ENCODE measurements at regions not wholly inside any gene's neighbourhood (a gene's known extent, or its start where the extent isn't known, plus 50 kb on each side); places are given as distances from the start of the nearest gene placed in this dataset.
"Not testable (repeated sequence)": the region's sequence is repeated elsewhere in the genome, so short reads cannot be mapped to it uniquely, and the experiment has no call there.

DNA sequence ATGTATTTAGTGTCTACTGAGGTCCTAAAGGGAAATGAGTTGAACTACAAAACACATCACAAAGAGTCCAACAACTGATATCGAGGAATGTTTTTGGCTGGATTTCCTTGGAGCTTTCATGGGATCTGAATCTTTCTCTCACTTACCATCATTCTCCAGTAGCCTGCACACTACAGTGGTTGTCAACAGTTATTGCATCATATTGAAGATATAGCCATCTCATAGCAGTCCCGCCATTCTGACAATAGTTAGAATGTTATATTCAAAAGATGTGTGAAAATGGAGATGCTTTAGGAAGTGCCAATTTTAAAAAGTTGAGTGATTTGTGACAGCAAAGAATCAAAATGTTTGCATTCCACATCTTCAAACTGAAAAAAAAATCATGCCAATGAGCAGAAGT is 186.8 kb downstream of the DSC3 start:
- no peak for DNase-seq (ENCODE audit: low spot score)
- in situ Hi-C loops (cut with MboI; ENCODE audit: low sequenced_read_pairs, unreplicated experiment), result no loop called here
- TF ChIP-seq, protein P1, sequence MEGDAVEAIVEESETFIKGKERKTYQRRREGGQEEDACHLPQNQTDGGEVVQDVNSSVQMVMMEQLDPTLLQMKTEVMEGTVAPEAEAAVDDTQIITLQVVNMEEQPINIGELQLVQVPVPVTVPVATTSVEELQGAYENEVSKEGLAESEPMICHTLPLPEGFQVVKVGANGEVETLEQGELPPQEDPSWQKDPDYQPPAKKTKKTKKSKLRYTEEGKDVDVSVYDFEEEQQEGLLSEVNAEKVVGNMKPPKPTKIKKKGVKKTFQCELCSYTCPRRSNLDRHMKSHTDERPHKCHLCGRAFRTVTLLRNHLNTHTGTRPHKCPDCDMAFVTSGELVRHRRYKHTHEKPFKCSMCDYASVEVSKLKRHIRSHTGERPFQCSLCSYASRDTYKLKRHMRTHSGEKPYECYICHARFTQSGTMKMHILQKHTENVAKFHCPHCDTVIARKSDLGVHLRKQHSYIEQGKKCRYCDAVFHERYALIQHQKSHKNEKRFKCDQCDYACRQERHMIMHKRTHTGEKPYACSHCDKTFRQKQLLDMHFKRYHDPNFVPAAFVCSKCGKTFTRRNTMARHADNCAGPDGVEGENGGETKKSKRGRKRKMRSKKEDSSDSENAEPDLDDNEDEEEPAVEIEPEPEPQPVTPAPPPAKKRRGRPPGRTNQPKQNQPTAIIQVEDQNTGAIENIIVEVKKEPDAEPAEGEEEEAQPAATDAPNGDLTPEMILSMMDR (IDR thresholded peaks at IDR 0.05; ENCODE audit: borderline replicate concordance, control extremely low read depth, extremely low read depth, insufficient read depth, missing control alignments), result no peak

DNA sequence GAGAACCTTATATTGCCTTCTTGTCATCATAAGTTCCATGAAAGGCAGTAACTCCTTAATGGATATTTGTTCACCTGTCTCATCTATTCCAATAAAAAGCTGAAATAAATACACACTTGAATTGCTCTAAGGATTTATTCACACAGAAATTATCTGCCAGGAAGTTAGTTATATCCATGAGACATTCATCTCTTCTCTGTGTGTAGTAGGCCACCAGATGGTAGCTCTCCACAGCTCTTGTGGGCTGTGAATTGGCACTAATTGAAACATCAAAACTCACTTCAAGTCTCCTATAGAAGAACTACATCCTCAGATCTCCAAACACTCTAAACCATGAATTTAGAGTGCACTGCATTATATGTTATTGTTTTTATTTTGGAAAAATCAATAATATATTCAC is 189.6 kb downstream of the DSC3 start:
- TF ChIP-seq, protein P1 (IDR thresholded peaks at IDR 0.05; ENCODE audit: borderline replicate concordance, control extremely low read depth, extremely low read depth, insufficient read depth, missing control alignments), result no peak
- no peak for DNase-seq (ENCODE audit: low spot score)
- in situ Hi-C loops (cut with MboI; ENCODE audit: low sequenced_read_pairs, unreplicated experiment), result no loop called here

DNA sequence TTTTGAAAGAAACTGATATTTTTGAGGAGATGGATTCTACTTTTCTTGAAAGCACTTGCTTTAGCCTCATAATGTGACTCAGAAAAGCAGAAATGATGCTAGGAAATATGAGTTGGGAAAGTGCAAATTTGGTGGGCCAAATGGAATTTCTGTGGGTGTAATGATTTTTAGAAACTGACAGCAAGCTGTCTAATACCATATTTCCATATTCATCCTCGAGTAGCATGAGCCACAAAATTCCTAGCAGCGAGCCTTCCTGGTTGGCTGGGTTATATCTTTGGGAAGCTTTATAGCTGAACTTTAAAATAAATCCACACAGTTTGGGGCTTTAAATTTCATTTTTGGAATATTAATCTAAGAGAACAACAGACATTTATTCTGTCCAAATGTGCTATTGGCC is 190.0 kb downstream of the DSC3 start:
- in situ Hi-C loops (cut with MboI; ENCODE audit: low sequenced_read_pairs, unreplicated experiment), result no loop called here
- no peak for DNase-seq (ENCODE audit: low spot score)
- TF ChIP-seq, protein P1 (IDR thresholded peaks at IDR 0.05; ENCODE audit: borderline replicate concordance, control extremely low read depth, extremely low read depth, insufficient read depth, missing control alignments), result no peak

DNA sequence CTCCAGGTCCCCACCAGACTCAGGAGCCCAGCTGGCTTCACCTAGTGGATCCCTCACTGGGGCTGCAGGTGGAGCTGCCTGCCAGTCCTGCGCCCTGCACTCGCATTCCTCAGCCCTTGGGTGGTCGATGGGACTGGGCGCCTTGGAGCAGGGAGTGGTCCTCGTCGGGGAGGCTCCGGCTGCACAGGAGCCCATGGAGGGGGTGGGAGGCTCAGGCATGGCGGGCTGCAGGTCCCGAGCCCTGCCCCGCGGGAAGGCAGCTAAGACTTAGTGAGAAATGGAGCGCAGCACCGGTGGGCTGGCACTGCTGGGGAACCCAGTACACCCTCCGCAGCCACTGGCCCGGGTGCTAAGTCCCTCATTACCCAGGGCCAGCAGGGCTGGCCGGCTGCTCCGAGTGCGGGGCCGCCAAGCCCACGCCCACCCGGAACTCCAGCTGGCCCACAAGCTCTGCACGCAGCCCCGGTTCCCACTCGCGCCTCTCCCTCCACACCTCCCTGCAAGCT is 203.4 kb downstream of the DSC3 start:
- in situ Hi-C loops (cut with MboI; ENCODE audit: low sequenced_read_pairs, unreplicated experiment); DNase-seq (ENCODE audit: low spot score): not testable (repeated sequence)

DNA sequence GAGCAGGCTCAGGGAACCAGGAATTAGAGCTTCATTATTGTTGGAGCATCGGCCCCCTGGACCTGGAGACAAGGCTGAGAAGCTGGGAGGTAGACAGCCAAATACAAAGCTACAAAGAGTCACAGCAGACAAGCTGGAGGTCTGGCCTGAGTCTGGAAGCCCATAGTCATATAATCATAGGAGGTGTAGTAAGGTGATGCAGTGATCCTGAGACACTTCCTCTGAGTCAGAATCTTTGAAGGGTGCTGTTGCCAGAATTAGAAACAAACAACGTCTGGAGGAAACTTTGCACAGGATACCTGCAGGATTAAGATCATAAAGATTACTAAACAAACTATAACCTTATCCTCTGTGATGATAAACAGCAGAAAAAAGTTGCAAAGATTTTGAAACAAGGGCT is 213.8 kb downstream of the DSC3 start:
- in situ Hi-C loops (cut with MboI; ENCODE audit: low sequenced_read_pairs, unreplicated experiment), result no loop called here
- TF ChIP-seq, protein P1 (IDR thresholded peaks at IDR 0.05; ENCODE audit: borderline replicate concordance, control extremely low read depth, extremely low read depth, insufficient read depth, missing control alignments), result no peak
- DNase-seq (ENCODE audit: low spot score), result no peak

DNA sequence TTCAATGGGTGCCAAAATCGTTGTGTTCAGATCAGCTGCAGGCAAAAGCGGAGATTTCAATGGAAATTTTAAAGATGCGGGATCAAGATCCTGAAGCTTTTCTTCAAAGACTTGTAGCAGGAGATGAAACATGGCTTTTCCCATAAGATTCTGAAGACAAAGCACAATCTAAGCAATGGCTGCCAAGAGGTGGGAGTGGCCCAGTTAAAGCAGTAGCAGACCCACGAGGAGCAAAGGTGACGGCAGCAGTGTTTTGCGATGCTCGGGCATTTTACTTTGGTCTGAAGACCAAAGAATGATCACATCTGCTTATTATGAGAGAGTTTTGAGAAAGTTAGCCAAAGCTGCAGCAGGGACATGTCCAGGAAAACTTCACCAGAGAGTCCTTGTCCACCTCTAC is 222.9 kb downstream of the DSC3 start:
- in situ Hi-C loops (cut with MboI; ENCODE audit: low sequenced_read_pairs, unreplicated experiment), result no loop called here
- TF ChIP-seq, protein P1 (IDR thresholded peaks at IDR 0.05; ENCODE audit: borderline replicate concordance, control extremely low read depth, extremely low read depth, insufficient read depth, missing control alignments), result no peak
- DNase-seq (ENCODE audit: low spot score), result no peak

DNA sequence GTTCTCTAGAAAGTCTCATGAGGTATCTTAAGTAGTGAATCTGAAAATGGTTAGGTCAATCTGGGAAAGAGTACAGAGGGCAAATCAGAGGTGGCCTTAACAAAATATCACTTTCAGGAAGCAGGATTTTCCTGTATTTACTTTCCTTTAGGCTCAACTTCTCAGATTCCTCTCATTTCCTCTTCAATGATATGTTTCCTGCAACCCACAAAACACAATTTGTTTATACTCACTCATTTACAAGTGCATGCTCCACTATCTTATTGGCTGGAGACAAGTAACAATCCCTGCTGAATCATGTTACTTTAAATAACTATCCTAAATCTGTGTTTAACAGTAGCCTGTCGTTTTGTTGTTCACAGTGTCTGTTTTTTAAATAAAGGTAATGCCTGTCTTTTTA is 228.1 kb downstream of the DSC3 start:
- no peak for DNase-seq (ENCODE audit: low spot score)
- in situ Hi-C loops (cut with MboI; ENCODE audit: low sequenced_read_pairs, unreplicated experiment), result no loop called here
- TF ChIP-seq, protein P1 (IDR thresholded peaks at IDR 0.05; ENCODE audit: borderline replicate concordance, control extremely low read depth, extremely low read depth, insufficient read depth, missing control alignments), result no peak
